GM12892 (cell line): ENCODE measurements at regions not wholly inside any gene's neighbourhood (a gene's known extent, or its start where the extent isn't known, plus 50 kb on each side); places are given as distances from the start of the nearest gene placed in this dataset.

ENCODE experiments used
- POLR2A ChIP-seq: IDR thresholded peaks from 2 replicates; pipeline ENCODE4 v1.6.1; 2011; ENCODE audit warnings: low read depth, low read length, control low read depth
- TAF1 ChIP-seq: IDR thresholded peaks from 2 replicates; pipeline ENCODE4 v1.6.1; 2011; ENCODE audit warnings: low read depth, mild to moderate bottlenecking, control low read depth, low read length, borderline replicate concordance

DNA sequence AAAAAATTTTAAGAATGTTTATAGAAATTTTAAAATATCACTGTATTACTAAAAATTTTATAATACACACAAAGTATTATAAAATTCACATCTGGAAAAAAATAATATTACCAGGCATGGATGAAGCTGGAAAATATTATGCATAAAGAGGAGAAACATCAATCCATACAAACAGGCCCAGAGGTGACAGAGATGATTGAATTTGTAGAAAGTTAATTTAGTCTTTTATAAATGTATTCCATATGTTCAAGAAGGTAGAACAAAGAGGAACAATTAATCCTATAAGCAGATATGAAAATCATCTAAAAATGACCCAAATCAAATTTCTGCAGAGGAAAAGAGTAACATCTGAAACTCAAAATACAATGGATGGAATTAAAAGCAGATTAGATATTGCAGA is 605.2 kb upstream of the CELF4 start:
- TF ChIP-seq TAF1 (no peak), POLR2A (no peak)
